Mesenchymal stem cell (in vitro differentiated cells and primary cell): ENCODE measurements at regions not wholly inside any gene's neighbourhood (a gene's known extent, or its start where the extent isn't known, plus 50 kb on each side); places are given as distances from the start of the nearest gene placed in this dataset.
A peak's percentile ranks its signal among the peaks of the same experiment; 100 is the strongest.

ENCODE experiments used
- DNase-seq: peaks from one replicate; pipeline ENCODE4 v3.0.0-alpha.2; 2013
- H2AFZ ChIP-seq: one replicate; pipeline ENCODE4 v1.6.1; 2013; ENCODE audit warnings: low read depth, mild to moderate bottlenecking, control low read depth, inconsistent platforms, low read length, moderate library complexity
- H2AK5ac ChIP-seq: 2 replicates; pipeline ENCODE4 v1.6.1; 2013; ENCODE audit warnings: low read length, moderate library complexity, mild to moderate bottlenecking, inconsistent platforms; ENCODE audit not compliant: severe bottlenecking
- H2BK120ac ChIP-seq: one replicate; pipeline ENCODE4 v1.6.1; 2013; ENCODE audit warnings: low read depth, mild to moderate bottlenecking, inconsistent platforms, low read length, moderate library complexity
- H2BK12ac ChIP-seq, 2 experiments: one replicate each; pipeline ENCODE4 v1.6.1; 2013; ENCODE audit warnings: inconsistent platforms in 2 of 2, low read length in 2 of 2, mild to moderate bottlenecking in 2 of 2, moderate library complexity in 2 of 2, control low read depth in 1 of 2
- H2BK15ac ChIP-seq: one replicate; pipeline ENCODE4 v1.6.1; 2013; ENCODE audit warnings: mild to moderate bottlenecking, low read depth, inconsistent platforms; ENCODE audit not compliant: poor library complexity, severe bottlenecking
- H2BK5ac ChIP-seq: 2 replicates; pipeline ENCODE4 v1.6.1; 2013; ENCODE audit warnings: low read depth, mild to moderate bottlenecking, low read length, control low read depth, inconsistent platforms; ENCODE audit not compliant: poor library complexity, severe bottlenecking
- H3K14ac ChIP-seq, 2 experiments: one replicate each; pipeline ENCODE4 v1.6.1; 2013; ENCODE audit warnings: inconsistent platforms in 2 of 2, low read length in 2 of 2, control low read depth in 1 of 2, mild to moderate bottlenecking in 1 of 2, moderate library complexity in 1 of 2
- H3K18ac ChIP-seq, 2 experiments: one replicate each; pipeline ENCODE4 v1.6.1; 2013; ENCODE audit warnings: inconsistent platforms in 2 of 2, low read length in 2 of 2, control low read depth in 1 of 2, low read depth in 1 of 2, mild to moderate bottlenecking in 1 of 2
- H3K23ac ChIP-seq, 2 experiments: one replicate each; pipeline ENCODE4 v1.6.1; 2013; ENCODE audit warnings: inconsistent platforms in 2 of 2, low read length in 2 of 2, mild to moderate bottlenecking in 2 of 2, moderate library complexity in 2 of 2, control low read depth in 1 of 2
- H3K27ac ChIP-seq: 2 replicates; pipeline ENCODE4 v1.5.1; 2013; ENCODE audit warnings: mild to moderate bottlenecking, moderate library complexity, low read length, control low read depth, inconsistent platforms; ENCODE audit not compliant: poor library complexity, severe bottlenecking
- H3K27me3 ChIP-seq, 2 experiments: 2 replicates each; pipeline versions ENCODE4 v1.6.1 to v1.7.0; 2013; ENCODE audit warnings: low read length in 2 of 2, mild to moderate bottlenecking in 2 of 2, moderate library complexity in 2 of 2, control low read depth in 1 of 2, inconsistent platforms in 1 of 2; ENCODE audit not compliant: control insufficient read depth in 1 of 2, insufficient read depth in 1 of 2
- H3K36me3 ChIP-seq, 2 experiments: 2 replicates each; pipeline versions ENCODE4 v1.6.1 to v1.7.0; 2013; ENCODE audit warnings: low read length in 2 of 2, control low read depth in 1 of 2, inconsistent platforms in 1 of 2, low read depth in 1 of 2, mild to moderate bottlenecking in 1 of 2; ENCODE audit not compliant: insufficient read depth in 2 of 2, control insufficient read depth in 1 of 2
- H3K4ac ChIP-seq, 2 experiments: one replicate each; pipeline ENCODE4 v1.6.1; 2013; ENCODE audit warnings: inconsistent platforms in 2 of 2, low read length in 2 of 2, mild to moderate bottlenecking in 2 of 2, moderate library complexity in 2 of 2, control low read depth in 1 of 2, low read depth in 1 of 2
- H3K4me1 ChIP-seq: 2 replicates; pipeline ENCODE4 v1.6.1; 2013; ENCODE audit warnings: low read depth, low read length, control low read depth; ENCODE audit not compliant: control insufficient read depth, insufficient read depth
- H3K4me2 ChIP-seq: 2 replicates; pipeline ENCODE4 v1.6.1; 2013; ENCODE audit warnings: low read length, mild to moderate bottlenecking, inconsistent platforms; ENCODE audit not compliant: poor library complexity, severe bottlenecking
- H3K4me3 ChIP-seq, 2 experiments: 2 replicates each; pipeline versions ENCODE4 v1.5.1 to v1.7.0; 2013; ENCODE audit warnings: low read length in 2 of 2, mild to moderate bottlenecking in 2 of 2, control low read depth in 1 of 2, low read depth in 1 of 2; ENCODE audit not compliant: insufficient read depth in 1 of 2
- H3K79me1 ChIP-seq: replicated peaks from 2 replicates; pipeline ENCODE4 v1.6.1; 2013; ENCODE audit warnings: mild to moderate bottlenecking, control low read depth, low read length, inconsistent platforms; ENCODE audit not compliant: poor library complexity, severe bottlenecking
- H3K9ac ChIP-seq: 2 replicates; pipeline ENCODE4 v1.7.0; 2013; ENCODE audit warnings: mild to moderate bottlenecking, low read length, moderate library complexity
- H3K9me3 ChIP-seq: 2 replicates; pipeline ENCODE4 v1.7.0; 2013; ENCODE audit warnings: mild to moderate bottlenecking, low read length; ENCODE audit not compliant: control insufficient read depth
- H4K8ac ChIP-seq: one replicate; pipeline ENCODE4 v1.6.1; 2013; ENCODE audit warnings: inconsistent platforms, mild to moderate bottlenecking, low read length, moderate library complexity
- H4K91ac ChIP-seq: one replicate; pipeline ENCODE4 v1.6.1; 2013; ENCODE audit warnings: mild to moderate bottlenecking, low read length, inconsistent platforms
- WGBS: methylation state at CpG from one replicate; pipeline ENCODE4 v1.1.7; 2013; ENCODE audit warnings: mixed read lengths; 5-methylcytosine and 5-hydroxymethylcytosine counted together

DNA sequence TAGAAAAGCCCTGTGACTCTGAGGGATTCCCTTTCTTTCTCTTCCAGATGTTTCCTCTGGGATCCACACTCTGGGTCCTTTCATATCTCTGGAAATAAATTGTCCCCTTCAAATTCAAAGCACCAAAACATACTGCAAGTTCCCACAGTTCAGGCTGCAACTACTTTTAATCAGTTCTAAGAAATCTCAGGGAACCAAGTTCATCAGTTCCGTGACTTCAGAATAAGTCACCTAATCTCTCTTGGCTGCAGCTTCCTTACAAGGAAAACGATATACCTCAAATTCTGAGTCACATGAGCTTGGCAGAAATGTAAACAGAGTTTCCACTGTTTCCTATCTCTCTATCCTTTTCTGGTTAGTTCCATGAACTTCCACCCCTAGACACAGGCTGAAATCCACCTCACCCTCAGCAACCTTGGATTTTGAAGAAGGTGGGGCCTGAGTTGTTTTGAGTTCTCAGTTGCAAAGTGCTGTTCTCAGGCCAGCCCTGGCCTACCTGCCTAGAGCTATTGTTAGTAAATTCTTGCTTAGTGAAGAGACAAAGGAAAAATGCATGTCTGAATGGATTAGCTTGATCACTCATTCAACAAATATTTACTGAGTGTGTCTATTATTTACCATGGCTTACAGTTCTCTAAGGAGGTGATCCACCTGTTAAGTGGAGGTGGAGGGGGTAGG lies 59.3 kb upstream of the IL6 start:
- no peak overlapping the region for H3K23ac ChIP-seq
- no peaks in the 10 kb centered on the region for H3K27me3 ChIP-seq
- peak overlapping the region; percentile 24 for H3K27ac ChIP-seq
- no peak overlapping the region for H4K8ac ChIP-seq
- no peak overlapping the region for H3K14ac ChIP-seq
- H3K36me3 ChIP-seq: no peaks in the 10 kb centered on the region
- peak; percentile 67 for DNase-seq
- peak overlapping the region; percentile 40 to 50 for H3K18ac ChIP-seq
- no peaks in the 10 kb centered on the region for H3K9me3 ChIP-seq
- no peaks in the 10 kb centered on the region for H3K79me1 ChIP-seq
- peak overlapping the region; percentile 61 for H2AK5ac ChIP-seq
- no peak overlapping the region for H2BK120ac ChIP-seq
- H4K91ac ChIP-seq: peak overlapping the region; percentile 82
- H2BK5ac ChIP-seq: no peak overlapping the region
- H2BK15ac ChIP-seq: no peak overlapping the region
- no peak overlapping the region for H2AFZ ChIP-seq
- peak overlapping the region in 1 of 2 experiments; percentile 1 for H3K4ac ChIP-seq
- H3K4me2 ChIP-seq: no peak overlapping the region
- H3K4me1 ChIP-seq: peaks cover 8% of the 10 kb centered on the region
- no peak overlapping the region for H3K4me3 ChIP-seq
- H2BK12ac ChIP-seq: peak overlapping the region; percentile 59 to 78
- H3K9ac ChIP-seq: no peak overlapping the region
- WGBS: 13% methylated on average over 2 of the region's 2 CpGs

DNA sequence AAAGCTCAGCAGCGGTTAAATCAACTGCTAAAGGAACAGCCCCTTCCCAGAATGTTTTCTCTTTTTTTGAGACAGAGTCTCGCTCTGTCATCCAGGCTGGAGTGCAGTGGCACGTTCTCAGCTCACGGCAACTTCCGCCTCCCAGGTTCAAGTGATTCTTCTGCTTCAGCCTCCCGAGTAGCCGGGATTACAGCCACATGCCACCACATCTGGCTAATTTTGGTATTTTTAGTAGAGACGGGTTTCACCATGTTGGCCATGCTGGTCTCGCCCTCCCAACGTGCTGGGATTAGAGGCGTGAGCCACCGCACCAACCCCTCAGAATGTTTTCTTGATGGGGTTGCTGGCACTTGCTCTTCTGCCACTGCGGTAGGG lies 59.8 kb upstream of the IL6 start:
- no peaks in the 10 kb centered on the region for H3K9me3 ChIP-seq
- H3K4me1 ChIP-seq: peaks cover 10% of the 10 kb centered on the region
- H3K79me1 ChIP-seq: no peaks in the 10 kb centered on the region
- H2BK120ac ChIP-seq: no peak overlapping the region
- no peaks in the 10 kb centered on the region for H3K36me3 ChIP-seq
- H3K4ac ChIP-seq: peak overlapping the region in 1 of 2 experiments; percentile 1
- no peak overlapping the region for H2AFZ ChIP-seq
- peak overlapping the region; percentile 51 for H4K8ac ChIP-seq
- H2AK5ac ChIP-seq: no peak overlapping the region
- no peak for DNase-seq
- peak overlapping the region; percentile 24 for H3K27ac ChIP-seq
- no peak overlapping the region for H2BK5ac ChIP-seq
- H2BK12ac ChIP-seq: peak overlapping the region; percentile 59 to 69
- H2BK15ac ChIP-seq: no peak overlapping the region
- H3K9ac ChIP-seq: no peak overlapping the region
- no peak overlapping the region for H3K14ac ChIP-seq
- H3K4me3 ChIP-seq: no peak overlapping the region
- WGBS: 95% methylated on average over 13 of the region's 13 CpGs
- peak overlapping the region; percentile 40 to 50 for H3K18ac ChIP-seq
- H3K23ac ChIP-seq: no peak overlapping the region
- H3K27me3 ChIP-seq: no peaks in the 10 kb centered on the region
- peak overlapping the region; percentile 82 for H4K91ac ChIP-seq
- H3K4me2 ChIP-seq: no peak overlapping the region

DNA sequence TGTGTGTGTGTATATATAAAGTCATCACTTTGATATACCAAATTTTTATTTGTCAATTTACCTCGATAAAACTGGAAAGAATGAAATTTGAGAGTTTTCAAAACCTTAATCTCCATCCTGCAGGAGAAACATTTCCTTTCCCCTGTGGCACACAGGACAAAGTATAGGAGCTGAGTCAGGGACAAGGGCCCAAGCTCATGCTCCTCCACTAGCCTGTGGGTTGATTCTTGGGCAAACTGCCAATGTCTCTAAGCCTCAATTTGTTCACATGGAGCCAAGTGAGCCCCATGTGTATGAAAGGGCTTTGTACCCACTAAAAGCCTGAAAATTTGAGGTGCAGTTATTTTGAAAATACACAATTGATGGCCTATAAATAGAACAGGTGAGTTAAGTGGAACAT lies 60.3 kb upstream of the IL6 start:
- H3K18ac ChIP-seq: peak overlapping the region in 1 of 2 experiments; percentile 11
- H3K4me2 ChIP-seq: no peak overlapping the region
- H4K91ac ChIP-seq: no peak overlapping the region
- H2BK5ac ChIP-seq: no peak overlapping the region
- no peak overlapping the region for H3K23ac ChIP-seq
- no peak overlapping the region for H3K27ac ChIP-seq
- no peaks in the 10 kb centered on the region for H3K79me1 ChIP-seq
- H2AFZ ChIP-seq: no peak overlapping the region
- no peaks in the 10 kb centered on the region for H3K36me3 ChIP-seq
- peak overlapping the region in 1 of 2 experiments; percentile 79 for H3K4ac ChIP-seq
- no peak overlapping the region for H2BK15ac ChIP-seq
- peaks cover 10% of the 10 kb centered on the region for H3K4me1 ChIP-seq
- H3K9ac ChIP-seq: no peak overlapping the region
- no peak overlapping the region for H2BK120ac ChIP-seq
- whole genome bisulfite sequencing: 92% methylated on average over 1 of the region's 1 CpG
- H2AK5ac ChIP-seq: no peak overlapping the region
- H3K14ac ChIP-seq: no peak overlapping the region
- H3K4me3 ChIP-seq: no peak overlapping the region
- H2BK12ac ChIP-seq: peak overlapping the region; percentile 59 to 90
- H3K27me3 ChIP-seq: no peaks in the 10 kb centered on the region
- no peak for DNase-seq
- H3K9me3 ChIP-seq: no peaks in the 10 kb centered on the region
- no peak overlapping the region for H4K8ac ChIP-seq

DNA sequence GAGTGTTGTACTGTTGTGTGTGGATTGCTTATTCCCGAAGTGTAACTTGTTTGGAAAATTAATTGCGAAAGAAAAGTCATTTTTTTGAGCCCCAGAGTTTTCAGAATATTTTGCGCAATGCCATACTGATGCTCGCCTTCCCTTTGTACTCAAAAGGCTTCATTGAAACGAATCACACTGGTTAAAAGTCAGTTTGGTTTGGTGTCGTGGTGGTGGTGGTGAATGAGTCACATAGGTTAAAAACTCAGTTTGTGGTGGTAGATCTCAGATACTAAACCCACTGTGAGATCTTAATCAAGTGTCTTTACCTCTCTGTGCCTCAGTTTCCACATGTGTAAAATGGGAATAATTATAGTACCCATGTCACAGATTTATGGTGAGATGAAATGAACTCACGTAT lies 61.1 kb upstream of the IL6 start:
- no peak overlapping the region for H2BK5ac ChIP-seq
- H3K36me3 ChIP-seq: no peaks in the 10 kb centered on the region
- H2AFZ ChIP-seq: no peak overlapping the region
- no peak overlapping the region for H3K4me2 ChIP-seq
- H3K4me1 ChIP-seq: peaks cover 7% of the 10 kb centered on the region
- peak overlapping the region; percentile 63 for H4K91ac ChIP-seq
- no peaks in the 10 kb centered on the region for H3K27me3 ChIP-seq
- no peak overlapping the region for H3K27ac ChIP-seq
- DNase-seq: no peak
- no peak overlapping the region for H2BK120ac ChIP-seq
- H3K9me3 ChIP-seq: no peaks in the 10 kb centered on the region
- H3K23ac ChIP-seq: no peak overlapping the region
- no peak overlapping the region for H3K9ac ChIP-seq
- WGBS: 90% methylated on average over 7 of the region's 7 CpGs
- H3K79me1 ChIP-seq: no peaks in the 10 kb centered on the region
- H3K4me3 ChIP-seq: no peak overlapping the region
- no peak overlapping the region for H3K14ac ChIP-seq
- no peak overlapping the region for H4K8ac ChIP-seq
- peak overlapping the region; percentile 72 to 88 for H2BK12ac ChIP-seq
- H3K18ac ChIP-seq: peak overlapping the region in 1 of 2 experiments; percentile 82
- no peak overlapping the region for H2BK15ac ChIP-seq
- H2AK5ac ChIP-seq: peak overlapping the region; percentile 79
- H3K4ac ChIP-seq: peak overlapping the region in 1 of 2 experiments; percentile 15
